Esophagus muscularis mucosa (tissue), 3 donors: ENCODE measurements at regions not wholly inside any gene's neighbourhood (a gene's known extent, or its start where the extent isn't known, plus 50 kb on each side); places are given as distances from the start of the nearest gene placed in this dataset.

Experiments
- CTCF ChIP-seq, 3 experiments: fragments of 200-600 bp in 2 of 3; fragments of 450-650 bp in 1 of 3; sonication (generic) in 2 of 3; IDR thresholded peaks; one replicate each; pipeline ENCODE4 v1.5.1; 2017 to 2019; ENCODE audit warnings: antibody characterized with exemption in 3 of 3, mild to moderate bottlenecking in 2 of 3, moderate library complexity in 1 of 3
- POLR2A ChIP-seq: fragments of 450-650 bp; IDR thresholded peaks from one replicate; pipeline ENCODE4 v1.6.1; 2017; ENCODE audit warnings: antibody characterized with exemption, moderate library complexity, mild to moderate bottlenecking, low read depth
- POLR2AphosphoS5 ChIP-seq, 2 donors: sonication (generic); formaldehyde crosslinking; IDR thresholded peaks; one replicate each; pipeline ENCODE4 v1.6.1; 2017; ENCODE audit warnings: antibody characterized with exemption in 2 of 2

- TF ChIP-seq CTCF (IDR thresholded peaks at IDR 0.05) (no peak), POLR2AphosphoS5 (IDR thresholded peaks at IDR 0.05) (no peak), POLR2A (no peak)
Observed at GRCh38 chr6:87860902-87861301, 158.9 kb upstream of the AKIRIN2 start.
